ENCODE measurements at regions not wholly inside any gene's neighbourhood (a gene's known extent, or its start where the extent isn't known, plus 50 kb on each side); places are given as distances from the start of the nearest gene placed in this dataset.

- Histone ChIP-seq H3K14ac (ENCODE audit: insufficient read length) (no peak overlapping the region), H3K79me1 (ENCODE audit: low read depth, low read length) (no peaks in the 10 kb centered on the region), H3K36me3 (ENCODE audit: control insufficient read depth in 2 of 4, insufficient read depth in 4 of 4, low read length in 3 of 4) (no peaks in the 10 kb centered on the region), H2AFZ (ENCODE audit: low read length) (no peak overlapping the region), H2BK20ac (ENCODE audit: low read length) (no peak overlapping the region), H3K9me3 (ENCODE audit: insufficient read depth in 2 of 2, low read depth in 1 of 2, low read length in 1 of 2) (no peaks in the 10 kb centered on the region), H2BK15ac (ENCODE audit: low read length) (no peak overlapping the region), H3K9ac (replicated peaks in 1 of 4; ENCODE audit: extremely low read depth in 1 of 4, low read depth in 3 of 4, low read length in 3 of 4) (no peak overlapping the region), H4K8ac (ENCODE audit: extremely low read depth, insufficient read depth, low read length) (no peak overlapping the region), H4K5ac (ENCODE audit: insufficient read length, low read depth, low read length) (no peak overlapping the region), H3K27me3 (replicated peaks in 1 of 4; ENCODE audit: control insufficient read depth in 3 of 4, extremely low read depth in 1 of 4, insufficient read depth in 3 of 4, low read length in 3 of 4) (peaks cover 0 to 9% (median 3%) of the 10 kb centered on the region in 4 experiments; a peak in 4 of 7 replicates), H4K91ac (replicated peaks; ENCODE audit: insufficient read length, low read length) (no peak overlapping the region), H3K79me2 (ENCODE audit: control insufficient read depth in 1 of 2, insufficient read depth in 2 of 2, low read length in 2 of 2) (no peaks in the 10 kb centered on the region), H2BK12ac (ENCODE audit: low read depth, low read length) (no peak overlapping the region), H3K4ac (replicated peaks; ENCODE audit: insufficient read length, low read depth, low read length) (no peak overlapping the region), H2AK5ac (ENCODE audit: low read depth, low read length) (no peak overlapping the region), H3K27ac (ENCODE audit: low read depth, low read length) (no peak overlapping the region), H3K4me3 (ENCODE audit: extremely low read depth in 1 of 4, insufficient read depth in 2 of 4, low read depth in 3 of 4, low read length in 4 of 4) (no peak overlapping the region), H2BK5ac (ENCODE audit: low read depth, low read length) (no peak overlapping the region), H3K23me2 (ENCODE audit: low read depth, low read length) (no peaks in the 10 kb centered on the region; the same call in 1 of the 2 replicates), H4K20me1 (replicated peaks in 1 of 2; ENCODE audit: control insufficient read depth in 1 of 2, insufficient read depth in 2 of 2, low read length in 2 of 2) (no peaks in the 10 kb centered on the region), H3K4me2 (ENCODE audit: insufficient read depth in 1 of 2, low read depth in 2 of 2, low read length in 2 of 2) (no peak overlapping the region), H3K23ac (ENCODE audit: insufficient read length) (no peak overlapping the region), H3K18ac (ENCODE audit: extremely low read depth, low read length) (no peak overlapping the region), H2BK120ac (replicated peaks; ENCODE audit: low read depth, low read length) (no peak overlapping the region), H3K4me1 (replicated peaks in 1 of 4; ENCODE audit: control insufficient read depth in 3 of 4, insufficient read depth in 4 of 4, low read length in 3 of 4) (peaks cover 0 to 3% (median 2%) of the 10 kb centered on the region in 4 experiments; a peak in 4 of 7 replicates), H3K56ac (replicated peaks; ENCODE audit: insufficient read length, low read depth, low read length) (no peak overlapping the region)
- 95% methylated on average over 1 of the region's 1 CpG; no CpG with 5 or more reads in 1 of the 2 experiments for WGBS, 2 experiments (ENCODE audit: extremely low coverage in 1 of 2, insufficient coverage in 1 of 2, insufficient read length in 1 of 2, insufficient replicate concordance in 2 of 2, low coverage in 1 of 2, low lambda C conversion rate in 2 of 2, missing lambda C conversion rate in 1 of 2)
- CTCF ChIA-PET (ENCODE audit: partially characterized antibody): interaction anchor here (0.6 to 2.1 kb wide), 6 partner anchors 8 to 420 kb away, joined by 3 to 19 read pairs (median 4); no protein-coding TSS in a partner anchor
- TF ChIP-seq RNF2 (IDR thresholded peaks at IDR 0.05; ENCODE audit: borderline replicate concordance, low read depth, low read length, missing control alignments, poor library complexity, severe bottlenecking): no peak
- TF ChIP-seq E2F6 (IDR thresholded peaks at IDR 0.05): no peak
- no peak for TF ChIP-seq CHD1 (IDR thresholded peaks at IDR 0.05; ENCODE audit: low read depth, low read length)
- no peak for TF ChIP-seq TAF7 (optimal IDR thresholded peaks at IDR 0.05; ENCODE audit: borderline replicate concordance, low read depth, low read length)
- no peak for TF ChIP-seq RFX5 (IDR thresholded peaks at IDR 0.05; ENCODE audit: borderline replicate concordance, low read depth, low read length)
- TF ChIP-seq CEBPB (IDR thresholded peaks at IDR 0.05; ENCODE audit: low read depth, low read length): peak; percentile 44; the same call in 1 of the 2 replicates
- no peak for TF ChIP-seq SP1 (IDR thresholded peaks at IDR 0.05; ENCODE audit: low read depth, low read length)
- DNase-seq (ENCODE audit: low read depth in 1 of 2, low spot score in 2 of 2) (no peak), FAIRE-seq (no peak)
- POLR2A ChIA-PET (ENCODE audit: partially characterized antibody): no interaction called here
Observed at GRCh38 chr2:59183070-59183469, 941.9 kb upstream of the FANCL start.
